ENCODE measurements at regions not wholly inside any gene's neighbourhood (a gene's known extent, or its start where the extent isn't known, plus 50 kb on each side); places are given as distances from the start of the nearest gene placed in this dataset.
"Not testable (repeated sequence)": the region's sequence is repeated elsewhere in the genome, so short reads cannot be mapped to it uniquely, and the experiment has no call there.

DNA sequence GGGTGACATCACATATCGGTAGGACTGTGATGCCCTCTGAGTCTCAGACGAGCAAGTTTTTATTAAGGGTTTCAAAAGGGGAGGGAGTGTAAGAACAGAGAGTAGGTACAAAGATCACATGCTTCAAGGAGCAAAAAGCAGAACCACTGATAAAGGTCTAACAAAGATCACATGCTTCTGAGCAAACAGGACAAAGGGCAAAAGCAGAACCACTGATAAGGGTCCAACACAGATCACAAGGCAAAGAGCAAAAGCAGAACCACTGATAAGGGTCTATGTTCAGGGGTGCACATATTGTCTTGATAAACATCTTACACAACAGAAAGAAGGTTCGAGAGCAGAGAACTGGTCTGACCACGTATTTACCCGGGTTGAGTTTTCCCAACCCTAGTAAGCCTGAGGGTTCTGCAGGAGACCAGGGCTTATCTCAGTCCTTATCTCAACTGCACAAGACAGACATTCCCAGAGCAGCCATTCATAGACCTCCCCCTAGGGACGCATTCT lies 604.2 kb upstream of the GYPC start:
- not testable (repeated sequence) for DNase-seq (ENCODE audit: low spot score)

DNA sequence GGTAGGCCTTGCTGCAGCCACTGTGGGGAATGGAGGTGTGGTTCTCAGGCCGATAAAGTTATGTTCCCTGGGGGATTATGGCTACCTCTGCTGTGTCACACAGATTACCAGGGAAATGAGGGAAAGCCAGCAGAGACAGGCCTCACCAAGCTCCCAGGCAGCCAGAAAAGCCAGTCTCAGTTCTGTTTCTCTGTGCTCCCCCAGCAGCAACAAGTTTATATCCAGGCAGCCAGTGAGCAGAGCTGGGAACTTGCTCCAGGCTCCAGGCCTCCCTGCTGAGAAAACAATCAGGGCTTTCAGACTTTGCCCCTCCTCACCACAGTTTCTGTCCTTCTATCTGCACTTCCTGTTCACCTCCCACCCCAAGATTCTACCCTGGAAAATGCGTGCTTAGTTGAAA lies 596.6 kb upstream of the GYPC start:
- DNase-seq (ENCODE audit: low spot score), result no peak

DNA sequence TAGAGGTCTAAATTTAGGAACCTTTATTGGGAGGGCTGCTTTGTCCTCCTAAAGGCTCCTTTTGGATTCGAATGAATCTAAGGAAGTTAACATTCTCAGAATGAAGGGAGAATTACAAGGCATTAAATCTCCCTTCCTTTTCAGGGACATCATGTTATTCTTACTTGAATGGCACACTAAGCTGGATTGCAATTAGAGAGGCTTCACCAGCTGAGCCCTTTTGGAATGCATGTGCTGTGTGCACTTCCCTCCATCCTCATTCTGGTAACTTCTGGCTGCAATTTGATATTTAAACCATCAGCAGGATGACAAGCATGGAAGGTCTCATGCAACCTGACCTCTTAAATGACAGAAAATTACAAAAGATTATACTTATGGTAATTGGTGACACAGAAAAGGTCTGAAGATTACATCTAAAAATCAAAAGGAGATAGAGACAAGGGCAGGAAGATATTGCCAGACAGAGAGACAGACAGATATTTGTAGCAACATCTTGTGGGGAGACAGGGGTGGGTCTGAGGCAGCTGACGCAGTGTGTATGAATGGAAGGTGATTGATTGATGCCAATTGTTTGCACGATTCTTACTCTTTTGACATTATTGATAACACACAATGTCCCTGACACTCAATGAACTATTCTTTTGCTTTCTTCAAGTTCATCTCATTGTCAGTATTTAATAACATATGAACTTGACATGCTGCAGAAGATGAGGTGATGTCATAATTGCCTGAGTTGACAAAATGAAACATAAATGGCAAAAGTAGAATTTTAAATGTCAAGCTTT lies 570.8 kb upstream of the GYPC start:
- no peak for DNase-seq (ENCODE audit: low spot score)

DNA sequence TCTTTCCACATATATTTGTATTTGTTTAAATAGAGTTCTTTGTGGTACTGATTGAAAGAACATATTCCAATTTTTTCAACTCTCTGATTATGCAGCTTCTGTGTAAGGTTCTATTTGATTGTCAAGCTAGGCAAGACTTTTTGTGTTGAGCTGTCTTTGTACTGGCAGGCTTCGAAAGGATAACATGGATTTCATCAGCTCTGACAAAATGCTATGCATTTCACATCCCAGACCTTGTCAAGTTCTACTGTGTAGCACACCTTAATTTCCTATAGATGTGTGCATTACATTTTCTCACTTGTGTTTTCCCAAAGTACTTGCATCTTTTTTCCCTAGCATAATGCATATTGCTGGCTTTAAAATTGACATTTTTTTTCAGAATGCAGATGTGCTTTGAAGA lies 555.0 kb upstream of the GYPC start:
- DNase-seq (ENCODE audit: low spot score), result no peak

DNA sequence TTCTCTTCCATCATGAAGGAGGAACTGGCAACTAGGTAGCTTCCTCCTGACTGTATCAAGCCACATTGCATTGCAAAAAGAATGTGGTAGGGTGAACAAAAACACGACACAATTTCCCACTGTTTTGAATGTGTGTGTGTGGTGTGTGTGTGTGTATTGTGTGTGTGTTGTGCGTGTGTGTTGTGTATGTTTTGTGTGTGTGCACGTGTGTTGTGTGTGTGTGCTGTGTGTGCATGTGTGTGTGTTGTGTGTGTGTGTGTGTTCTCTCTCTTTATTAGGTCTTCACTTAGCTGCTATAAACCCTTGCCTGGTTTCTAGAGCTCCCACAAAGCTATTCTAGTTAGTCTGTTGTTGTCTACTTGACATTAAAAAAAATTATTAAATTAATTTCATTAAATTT lies 550.0 kb upstream of the GYPC start:
- DNase-seq (ENCODE audit: low spot score), result no peak

DNA sequence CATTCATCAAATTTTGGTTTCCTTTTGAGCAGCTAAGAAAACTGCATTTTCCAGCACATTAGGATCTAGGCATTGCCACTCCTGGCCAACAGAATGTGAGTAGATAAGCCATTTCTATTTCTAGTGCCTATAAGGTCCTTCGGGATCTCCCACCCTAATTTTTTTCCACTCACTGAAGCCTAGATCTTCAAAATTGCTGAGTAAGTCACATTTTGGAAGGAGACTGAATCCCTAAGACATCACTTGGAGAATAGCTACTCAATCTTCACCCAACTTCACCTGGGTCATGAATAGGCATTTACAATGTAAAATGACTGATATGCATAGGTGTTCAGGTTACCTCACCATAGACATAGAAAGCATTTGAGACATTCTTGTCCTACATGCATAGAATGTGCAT lies 548.1 kb upstream of the GYPC start:
- no peak for DNase-seq (ENCODE audit: low spot score)

DNA sequence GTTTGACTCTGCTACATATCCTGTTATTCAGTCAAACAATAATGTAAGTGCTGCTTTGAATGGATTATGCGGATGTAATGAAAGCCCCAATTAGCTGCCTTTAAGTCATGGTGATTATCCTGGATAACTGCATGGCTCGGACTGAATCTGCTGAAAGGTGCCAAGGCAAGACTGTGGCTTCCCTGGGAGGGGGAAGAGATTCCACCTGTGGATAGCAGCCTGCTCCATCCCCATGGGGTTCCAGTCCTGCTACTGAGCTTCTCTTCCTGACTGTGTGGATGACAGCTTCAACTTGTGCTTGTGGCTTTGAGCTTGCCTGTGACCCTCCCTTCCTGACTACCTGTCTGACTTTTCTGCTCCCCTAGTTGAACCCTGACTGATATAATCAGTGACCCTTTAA lies 540.0 kb upstream of the GYPC start:
- DNase-seq (ENCODE audit: low spot score), result no peak

DNA sequence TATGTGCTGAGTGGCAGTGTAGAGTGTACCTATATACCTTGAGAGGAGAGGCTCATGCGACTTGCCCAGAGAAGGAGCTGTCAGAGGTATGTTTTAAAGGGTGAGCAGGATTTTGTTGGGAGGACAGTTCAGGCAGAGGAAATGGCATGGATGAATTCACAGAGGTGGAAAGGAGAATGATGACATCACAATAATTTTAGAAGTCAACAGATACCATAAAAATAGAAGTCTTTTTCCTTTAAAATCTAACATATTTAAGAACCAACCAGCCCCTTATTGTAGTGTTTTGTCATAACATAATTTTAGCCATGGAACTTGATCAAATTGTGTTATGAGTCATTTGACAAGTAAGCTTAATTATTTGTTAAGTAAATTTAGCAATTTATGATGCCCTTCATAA lies 538.1 kb upstream of the GYPC start:
- DNase-seq (ENCODE audit: low spot score), result no peak

DNA sequence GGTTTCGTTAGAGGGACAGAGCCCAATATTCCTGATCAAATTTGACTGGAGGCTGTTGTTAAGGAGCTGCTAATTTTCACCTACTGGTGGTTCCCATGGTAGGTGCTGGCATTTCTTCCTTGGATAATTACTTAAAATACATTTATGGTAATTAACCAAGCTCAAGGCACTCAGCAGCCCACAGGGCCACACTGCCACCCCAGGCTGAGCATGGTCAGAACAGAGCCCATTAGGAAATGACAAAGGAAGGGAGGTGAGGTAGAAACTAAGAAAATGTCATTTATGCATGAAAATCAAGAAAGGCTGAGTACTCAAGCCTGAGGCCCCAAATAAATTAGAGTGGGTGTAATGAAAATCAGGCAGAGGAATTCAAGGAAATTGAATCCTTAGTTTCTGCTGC lies 510.2 kb upstream of the GYPC start:
- DNase-seq (ENCODE audit: low spot score), result no peak

DNA sequence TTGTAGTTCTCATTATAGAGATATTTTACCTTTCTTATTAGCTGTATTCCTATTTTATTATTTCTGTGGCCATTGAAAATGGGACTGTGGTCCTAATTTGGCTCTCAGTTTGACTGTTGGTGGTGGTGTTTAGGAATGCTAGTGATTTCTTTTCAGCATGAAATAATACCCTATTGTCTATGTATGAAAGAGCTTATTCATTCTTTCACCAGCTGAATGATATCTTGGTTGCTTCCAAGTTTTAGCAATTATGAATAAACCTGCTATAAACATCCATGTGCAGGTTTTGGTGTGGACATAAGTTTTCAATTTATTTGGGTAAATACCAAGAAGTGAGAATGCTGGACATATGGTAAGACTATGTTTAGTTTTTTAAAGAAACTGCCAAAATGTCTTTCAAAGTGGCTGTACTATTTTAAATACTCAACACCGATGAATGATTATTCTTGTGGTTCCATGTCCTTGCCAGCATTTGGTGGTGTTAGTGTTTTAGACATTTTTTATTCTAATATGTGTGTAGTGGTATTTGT lies 501.6 kb upstream of the GYPC start:
- DNase-seq (ENCODE audit: low spot score), result no peak

DNA sequence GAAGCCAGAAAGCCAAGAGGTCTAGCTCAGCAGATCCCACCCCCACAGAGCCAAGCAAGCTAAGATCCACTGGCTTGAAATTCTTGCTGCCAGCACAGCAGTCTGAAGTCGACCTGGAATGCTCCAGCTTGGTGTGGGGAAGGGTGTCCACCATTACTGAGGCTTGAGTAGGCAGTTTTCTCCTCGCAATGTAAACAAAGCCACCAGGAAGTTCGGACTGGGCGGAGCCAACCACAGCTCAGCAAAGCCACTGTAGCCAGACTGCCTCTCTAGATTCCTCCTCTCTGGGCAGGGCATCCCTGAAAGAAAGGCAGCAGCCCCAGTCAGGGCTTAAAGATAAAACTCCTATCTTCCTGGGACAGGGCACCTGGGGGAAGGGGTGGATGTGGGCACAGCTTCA lies 495.0 kb upstream of the GYPC start:
- not testable (repeated sequence) for DNase-seq (ENCODE audit: low spot score)

DNA sequence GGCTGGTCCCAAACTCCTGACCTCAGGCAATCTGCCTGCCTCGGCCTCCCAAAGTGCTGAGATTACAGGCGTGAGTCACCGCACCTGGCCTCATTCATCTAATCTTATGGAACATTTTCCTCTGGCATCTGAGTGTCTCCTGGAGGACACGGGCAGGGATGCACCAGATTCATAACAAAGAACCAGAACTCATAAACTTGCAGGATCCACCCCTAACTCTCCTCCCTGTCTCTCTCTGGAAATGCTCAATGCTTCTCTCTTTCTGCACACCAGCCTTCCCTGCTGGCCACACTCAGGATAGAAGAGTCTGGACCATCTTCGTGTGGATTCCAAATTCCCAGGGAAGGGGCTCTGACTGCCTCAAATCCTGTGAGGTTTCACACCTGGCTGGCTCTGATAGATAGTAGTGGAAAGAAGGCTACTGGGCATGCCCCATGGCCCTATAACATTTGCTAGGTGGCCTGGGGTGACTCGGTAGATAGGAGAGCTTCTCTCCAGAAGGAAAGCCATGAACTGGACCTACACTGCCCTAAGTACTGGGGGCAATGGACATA lies 483.2 kb upstream of the GYPC start:
- no peak for DNase-seq (ENCODE audit: low spot score)

DNA sequence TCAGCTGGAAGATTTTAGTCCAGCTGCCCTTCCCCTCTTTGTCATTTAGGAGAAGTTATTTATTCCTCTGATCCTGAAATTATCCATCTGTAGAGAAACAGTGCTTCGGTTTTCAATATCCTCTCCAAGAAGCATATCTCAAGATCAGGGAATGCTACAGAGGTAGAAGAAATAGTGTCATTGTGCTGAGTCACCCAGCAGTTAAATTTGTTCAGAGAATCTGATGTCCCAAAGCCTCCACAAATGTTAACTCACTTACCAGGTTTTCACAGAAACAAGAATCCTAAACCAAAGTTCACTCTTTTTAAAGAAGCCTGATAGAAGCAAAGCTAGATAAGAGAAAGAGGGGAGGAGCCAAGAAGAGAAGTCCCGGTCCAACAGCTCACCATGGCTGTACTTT lies 480.7 kb upstream of the GYPC start:
- no peak for DNase-seq (ENCODE audit: low spot score)

DNA sequence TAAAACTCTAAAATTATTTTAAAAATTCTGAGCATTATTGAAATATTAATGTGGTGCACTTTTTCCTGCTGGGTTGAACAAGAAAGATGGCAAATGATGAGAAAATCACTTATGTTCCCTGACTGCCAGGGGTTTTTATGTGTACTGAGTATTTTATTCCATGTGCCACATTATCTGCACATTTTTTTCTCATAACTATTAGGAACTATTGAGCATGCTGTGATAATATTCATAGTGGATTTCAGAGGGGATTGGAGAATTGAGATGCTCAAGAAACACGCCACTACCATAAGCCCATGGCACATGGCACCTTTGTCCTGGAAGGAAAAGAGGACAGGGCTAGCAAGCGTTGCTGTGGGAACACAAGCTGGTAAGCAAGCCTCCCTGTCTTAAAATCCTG lies 478.5 kb upstream of the GYPC start:
- DNase-seq (ENCODE audit: low spot score), result no peak

DNA sequence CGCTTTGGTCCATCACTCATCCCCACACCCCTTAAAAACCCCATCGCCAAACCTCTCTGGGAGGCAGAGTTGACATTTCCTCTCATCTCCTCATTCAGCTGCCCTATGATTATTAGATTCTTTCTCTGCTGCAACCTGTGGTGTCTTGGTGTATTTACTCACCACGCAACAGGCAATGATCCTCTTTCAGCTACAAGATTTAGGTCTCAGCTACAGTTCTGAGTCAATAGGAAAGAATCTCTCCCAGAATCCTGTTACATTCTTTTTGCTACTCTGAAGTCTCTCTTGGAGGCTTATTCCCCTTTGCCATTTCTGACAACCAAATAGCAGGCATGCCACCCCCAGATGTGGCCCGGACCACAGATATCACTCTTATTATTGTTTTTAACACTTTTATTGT lies 468.3 kb upstream of the GYPC start:
- DNase-seq (ENCODE audit: low spot score), result no peak

DNA sequence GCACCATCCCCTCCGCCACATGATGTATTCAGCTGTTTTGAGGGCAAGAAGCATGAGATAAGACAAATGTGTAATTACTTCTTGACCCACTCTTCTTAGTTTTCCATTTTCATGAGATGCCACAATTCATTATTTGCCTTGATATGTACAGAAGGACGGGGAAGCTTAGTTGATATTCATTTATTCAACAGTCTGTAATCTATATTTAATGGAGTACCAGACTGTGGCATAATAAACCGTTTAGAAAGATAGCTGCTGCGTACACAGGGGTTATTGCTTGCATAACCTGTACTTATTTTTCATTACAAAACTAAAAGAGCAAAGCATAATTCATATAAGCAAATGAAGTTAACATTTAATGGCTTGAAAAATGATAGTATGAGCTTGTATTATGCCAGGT lies 466.4 kb upstream of the GYPC start:
- no peak for DNase-seq (ENCODE audit: low spot score)

DNA sequence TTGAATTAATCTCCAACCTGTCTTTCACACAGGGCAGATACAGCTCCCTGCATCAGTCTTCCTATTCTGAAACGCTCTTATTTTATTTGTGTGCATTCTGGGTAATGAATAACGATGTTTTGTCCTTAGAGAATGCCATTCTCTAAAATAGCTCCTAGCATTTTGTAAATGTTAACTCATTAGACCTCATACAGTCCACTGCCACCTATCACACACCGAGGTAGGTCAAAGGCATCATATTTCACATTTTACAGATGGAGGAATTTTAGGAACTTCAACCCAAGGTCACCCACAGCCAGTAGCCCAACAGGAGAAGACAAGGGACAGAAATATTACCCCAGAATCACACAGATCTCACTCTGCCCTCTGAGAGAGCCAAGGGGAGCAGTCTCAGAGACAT lies 455.4 kb upstream of the GYPC start:
- DNase-seq (ENCODE audit: low spot score), result no peak

DNA sequence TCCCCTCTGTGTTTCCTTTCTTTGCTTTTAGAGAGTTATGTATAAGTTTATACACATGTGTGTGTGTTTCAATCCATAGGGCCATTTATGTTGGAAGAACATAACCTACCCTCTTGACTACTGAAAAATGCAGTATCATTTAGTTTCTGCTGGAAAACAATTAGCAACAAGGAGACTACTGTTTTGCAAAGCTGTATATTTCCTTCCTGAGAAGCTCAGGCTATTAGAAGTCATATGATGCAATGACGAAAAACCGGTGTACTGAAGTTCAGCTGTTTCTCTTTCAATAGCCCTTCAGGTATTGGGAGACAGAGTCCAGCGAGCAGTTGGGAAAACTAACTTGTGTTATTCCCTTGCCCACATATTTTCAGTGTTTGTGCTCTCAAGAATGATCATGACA lies 447.7 kb upstream of the GYPC start:
- no peak for DNase-seq (ENCODE audit: low spot score)

DNA sequence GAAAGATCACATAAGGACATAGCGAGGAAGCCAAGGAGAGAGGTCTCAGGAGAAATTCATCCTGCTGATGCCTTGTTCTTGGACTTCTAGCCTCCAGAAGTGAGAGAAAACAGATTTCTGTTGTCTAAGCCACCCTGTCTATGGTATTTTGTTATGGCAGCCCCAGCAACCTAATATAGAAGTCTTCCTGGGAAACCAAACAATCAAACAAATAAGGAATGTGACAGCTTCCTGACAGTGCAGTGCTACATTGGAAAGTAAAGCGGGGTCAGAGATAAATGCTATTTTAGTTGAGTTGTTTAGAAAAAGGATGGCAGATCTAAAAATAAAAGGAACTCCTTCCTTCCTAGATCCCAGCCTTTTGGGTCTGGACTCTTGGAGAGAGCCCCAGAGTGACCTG lies 443.2 kb upstream of the GYPC start:
- DNase-seq (ENCODE audit: low spot score), result no peak

DNA sequence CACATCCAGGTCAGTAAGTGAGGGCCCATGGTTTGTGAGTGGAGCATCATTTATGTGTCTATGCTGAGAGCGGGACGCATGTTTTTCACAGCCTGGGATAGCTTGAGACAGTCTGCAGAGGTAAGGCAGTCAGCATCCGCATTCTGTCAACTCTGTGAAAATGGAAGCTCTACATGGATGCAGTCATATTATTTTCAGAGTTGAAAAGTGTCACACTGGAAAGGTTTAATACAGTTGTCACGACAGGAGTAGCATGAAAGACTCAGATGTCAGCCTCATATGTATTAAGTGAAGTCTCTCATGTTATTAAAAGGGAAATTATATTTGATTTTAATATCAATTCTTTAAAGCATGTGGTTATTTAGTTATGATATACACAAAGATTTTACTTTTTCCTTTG lies 436.9 kb upstream of the GYPC start:
- no peak for DNase-seq (ENCODE audit: low spot score)

DNA sequence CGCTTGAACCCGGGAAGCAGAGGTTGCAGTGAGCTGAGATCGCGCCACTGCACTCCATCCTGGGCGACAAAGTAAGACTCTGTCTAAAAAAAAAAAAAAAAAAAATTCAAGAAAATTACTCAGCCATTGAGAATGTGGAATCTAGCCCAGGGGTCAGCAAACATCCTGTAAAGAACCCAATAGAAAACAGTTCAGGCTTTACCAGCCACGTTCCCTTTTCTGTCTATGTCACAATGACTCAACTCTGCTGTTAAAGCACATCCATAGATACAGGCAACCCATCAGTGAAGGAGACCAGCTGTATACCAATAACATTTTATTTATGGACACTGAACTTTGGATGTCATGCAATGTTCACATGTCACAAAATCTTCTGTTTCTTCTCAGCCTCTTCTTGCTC lies 435.6 kb upstream of the GYPC start:
- DNase-seq (ENCODE audit: low spot score), result no peak

DNA sequence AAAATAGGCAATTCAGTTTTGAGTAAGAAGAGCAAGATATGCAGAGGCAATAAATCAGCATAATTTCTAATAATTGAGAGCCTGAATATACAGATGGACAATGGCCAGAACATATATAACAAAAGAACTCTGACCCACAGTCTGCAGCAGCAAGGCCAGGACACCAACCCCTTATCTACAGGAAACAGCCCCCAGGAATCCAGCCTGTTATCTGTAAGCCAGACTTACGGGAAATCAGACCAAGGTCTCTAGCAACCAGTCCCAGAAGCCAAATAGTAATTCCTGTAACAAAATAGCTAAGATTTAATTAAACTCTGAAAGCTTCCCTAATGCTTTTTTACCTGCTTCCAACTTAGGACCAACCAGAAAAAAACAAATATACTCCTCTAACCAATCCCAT lies 434.5 kb upstream of the GYPC start:
- DNase-seq (ENCODE audit: low spot score), result no peak

DNA sequence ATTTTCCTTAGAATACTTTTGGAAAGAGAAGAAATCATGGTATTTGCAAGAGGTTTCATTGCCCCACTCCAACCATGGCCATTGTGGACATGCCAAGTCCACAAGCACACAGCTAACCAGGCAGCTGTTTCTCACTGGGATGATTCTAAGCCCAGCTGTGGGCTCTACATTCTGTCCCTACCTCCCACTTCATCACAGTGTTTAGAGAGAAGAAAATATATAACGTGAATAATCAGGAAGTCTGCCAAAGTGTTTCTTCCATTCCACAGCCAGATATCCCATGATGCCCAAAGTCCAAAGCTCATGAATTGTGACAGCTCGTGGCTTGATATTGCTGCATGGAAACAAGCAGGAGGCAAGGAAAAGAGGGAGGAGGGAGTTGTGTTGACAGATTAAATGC lies 433.7 kb upstream of the GYPC start:
- DNase-seq (ENCODE audit: low spot score), result no peak

DNA sequence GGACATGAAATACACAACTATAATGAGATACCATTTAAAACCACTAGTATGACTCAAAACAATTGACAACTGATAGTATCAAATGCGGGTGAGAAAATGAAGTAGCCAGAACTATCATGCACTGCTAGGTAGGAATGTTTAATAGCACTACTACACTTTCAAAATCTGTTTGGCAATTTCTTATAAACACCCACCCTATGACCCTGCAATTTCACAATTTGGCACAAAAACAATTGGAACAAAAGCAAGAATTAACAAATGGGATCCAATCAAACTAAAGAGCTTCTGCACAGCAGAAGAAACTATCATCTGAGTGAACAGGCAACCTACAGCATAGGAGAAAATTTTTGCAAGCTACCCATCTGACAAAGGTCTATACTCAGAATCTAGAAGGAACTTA lies 431.2 kb upstream of the GYPC start:
- no peak for DNase-seq (ENCODE audit: low spot score)
